ENCODE measurements at regions not wholly inside any gene's neighbourhood (a gene's known extent, or its start where the extent isn't known, plus 50 kb on each side); places are given as distances from the start of the nearest gene placed in this dataset.
"Not testable (repeated sequence)": the region's sequence is repeated elsewhere in the genome, so short reads cannot be mapped to it uniquely, and the experiment has no call there.

DNA sequence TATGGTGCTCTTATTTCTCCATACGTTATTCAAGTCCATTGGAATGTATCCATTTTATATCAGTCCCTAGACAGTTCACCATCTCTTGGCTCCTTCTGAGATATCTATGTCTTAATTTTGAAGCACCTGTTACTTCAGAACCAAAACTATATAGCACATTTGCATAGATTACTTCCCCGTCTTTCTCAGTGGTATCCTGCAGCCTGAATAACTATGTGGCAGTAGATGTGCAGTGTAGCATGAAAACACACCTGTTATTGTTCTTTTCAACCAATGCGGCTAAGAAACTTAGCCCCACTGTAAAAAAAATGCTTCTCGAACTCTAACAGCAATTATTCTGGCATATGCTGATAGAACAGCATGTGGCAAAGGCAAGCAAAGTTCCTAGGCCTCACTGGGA lies 1184.4 kb upstream of the ADGRB3 start:
- Mint-ChIP-seq H3K4me1 (ENCODE audit: unreplicated experiment) (no peaks in the 10 kb centered on the region), H3K36me3 (no peaks in the 10 kb centered on the region), H3K27ac (no peak overlapping the region), H3K9me3 (no peaks in the 10 kb centered on the region), H3K4me3 (no peak overlapping the region), H3K27me3 (no peaks in the 10 kb centered on the region)
- no peak for DNase-seq (ENCODE audit: extremely low spot score, unreplicated experiment)
- TF ChIP-seq, protein P1, sequence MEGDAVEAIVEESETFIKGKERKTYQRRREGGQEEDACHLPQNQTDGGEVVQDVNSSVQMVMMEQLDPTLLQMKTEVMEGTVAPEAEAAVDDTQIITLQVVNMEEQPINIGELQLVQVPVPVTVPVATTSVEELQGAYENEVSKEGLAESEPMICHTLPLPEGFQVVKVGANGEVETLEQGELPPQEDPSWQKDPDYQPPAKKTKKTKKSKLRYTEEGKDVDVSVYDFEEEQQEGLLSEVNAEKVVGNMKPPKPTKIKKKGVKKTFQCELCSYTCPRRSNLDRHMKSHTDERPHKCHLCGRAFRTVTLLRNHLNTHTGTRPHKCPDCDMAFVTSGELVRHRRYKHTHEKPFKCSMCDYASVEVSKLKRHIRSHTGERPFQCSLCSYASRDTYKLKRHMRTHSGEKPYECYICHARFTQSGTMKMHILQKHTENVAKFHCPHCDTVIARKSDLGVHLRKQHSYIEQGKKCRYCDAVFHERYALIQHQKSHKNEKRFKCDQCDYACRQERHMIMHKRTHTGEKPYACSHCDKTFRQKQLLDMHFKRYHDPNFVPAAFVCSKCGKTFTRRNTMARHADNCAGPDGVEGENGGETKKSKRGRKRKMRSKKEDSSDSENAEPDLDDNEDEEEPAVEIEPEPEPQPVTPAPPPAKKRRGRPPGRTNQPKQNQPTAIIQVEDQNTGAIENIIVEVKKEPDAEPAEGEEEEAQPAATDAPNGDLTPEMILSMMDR (conservative IDR thresholded peaks at IDR 0.05), result no peak

DNA sequence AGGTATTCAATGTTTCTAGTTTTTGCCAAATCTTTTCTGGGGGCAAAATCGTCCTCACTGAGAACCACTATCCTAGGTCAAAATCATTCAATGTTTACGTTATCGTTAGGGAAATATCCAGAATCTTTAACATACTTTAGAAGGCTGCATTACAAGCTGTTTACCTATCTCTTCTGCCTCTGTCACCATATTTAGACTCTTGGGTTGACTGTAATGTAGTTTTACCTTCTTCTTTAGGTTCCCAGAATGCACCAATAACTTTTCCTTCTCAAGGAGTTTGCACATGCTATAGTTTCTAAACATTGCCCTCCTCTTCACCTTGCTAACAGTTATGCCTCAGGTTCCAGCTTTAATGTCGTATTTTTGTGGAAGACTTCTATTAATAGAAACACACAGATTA lies 1185.5 kb upstream of the ADGRB3 start:
- H3K36me3 Mint-ChIP-seq, result no peaks in the 10 kb centered on the region
- H3K27me3 Mint-ChIP-seq, result no peaks in the 10 kb centered on the region
- no peak overlapping the region for H3K27ac Mint-ChIP-seq
- no peaks in the 10 kb centered on the region for H3K9me3 Mint-ChIP-seq
- TF ChIP-seq, protein P1 (conservative IDR thresholded peaks at IDR 0.05), result no peak
- no peaks in the 10 kb centered on the region for H3K4me1 Mint-ChIP-seq (ENCODE audit: unreplicated experiment)
- DNase-seq (ENCODE audit: extremely low spot score, unreplicated experiment), result no peak
- no peak overlapping the region for H3K4me3 Mint-ChIP-seq

DNA sequence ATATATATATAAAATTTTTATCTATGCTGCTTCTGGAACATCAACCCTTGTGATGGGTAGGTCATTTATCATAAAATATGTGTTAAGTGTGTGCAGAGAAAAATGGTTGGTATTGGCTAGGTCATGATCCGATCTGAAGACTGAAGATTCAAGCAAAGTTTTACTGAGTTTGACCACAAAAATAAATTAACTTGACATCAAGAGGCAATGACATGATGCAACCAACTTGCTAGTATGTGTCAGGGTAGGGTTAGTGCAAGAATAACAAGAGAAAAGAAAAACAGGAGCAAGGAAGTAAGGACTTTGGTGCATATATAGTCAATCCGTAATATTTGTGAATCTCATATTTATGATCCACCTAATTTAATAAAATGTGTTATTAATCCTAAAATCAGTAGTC lies 1202.0 kb upstream of the ADGRB3 start:
- H3K27ac Mint-ChIP-seq, result no peak overlapping the region
- H3K9me3 Mint-ChIP-seq, result no peaks in the 10 kb centered on the region
- H3K36me3 Mint-ChIP-seq, result no peaks in the 10 kb centered on the region
- no peaks in the 10 kb centered on the region for H3K4me1 Mint-ChIP-seq (ENCODE audit: unreplicated experiment)
- TF ChIP-seq, protein P1 (conservative IDR thresholded peaks at IDR 0.05), result no peak
- no peaks in the 10 kb centered on the region for H3K27me3 Mint-ChIP-seq
- H3K4me3 Mint-ChIP-seq, result no peak overlapping the region
- no peak for DNase-seq (ENCODE audit: extremely low spot score, unreplicated experiment)

DNA sequence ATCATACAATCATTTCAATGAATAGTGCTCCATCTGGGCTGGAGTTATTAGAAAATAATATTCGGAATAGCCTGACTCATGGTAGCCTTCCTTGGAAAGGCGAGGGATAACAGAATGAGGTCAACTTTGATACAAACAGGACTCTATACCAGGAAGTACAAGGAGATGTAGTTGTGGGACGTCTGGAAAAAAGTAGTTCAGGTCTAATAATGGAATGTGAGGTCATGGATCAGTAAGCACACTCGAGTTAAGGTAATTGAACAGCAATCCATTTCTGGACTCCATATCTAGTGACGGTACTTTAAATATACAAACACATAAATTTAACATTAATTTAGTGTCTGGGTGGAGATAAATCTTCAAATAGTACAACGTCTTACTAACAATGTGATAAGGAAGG lies 1204.0 kb upstream of the ADGRB3 start:
- H3K9me3 Mint-ChIP-seq, result no peaks in the 10 kb centered on the region
- TF ChIP-seq, protein P1 (conservative IDR thresholded peaks at IDR 0.05), result no peak
- H3K27ac Mint-ChIP-seq, result no peak overlapping the region
- H3K27me3 Mint-ChIP-seq, result no peaks in the 10 kb centered on the region
- H3K36me3 Mint-ChIP-seq, result no peaks in the 10 kb centered on the region
- DNase-seq (ENCODE audit: extremely low spot score, unreplicated experiment), result no peak
- no peaks in the 10 kb centered on the region for H3K4me1 Mint-ChIP-seq (ENCODE audit: unreplicated experiment)
- H3K4me3 Mint-ChIP-seq, result no peak overlapping the region

DNA sequence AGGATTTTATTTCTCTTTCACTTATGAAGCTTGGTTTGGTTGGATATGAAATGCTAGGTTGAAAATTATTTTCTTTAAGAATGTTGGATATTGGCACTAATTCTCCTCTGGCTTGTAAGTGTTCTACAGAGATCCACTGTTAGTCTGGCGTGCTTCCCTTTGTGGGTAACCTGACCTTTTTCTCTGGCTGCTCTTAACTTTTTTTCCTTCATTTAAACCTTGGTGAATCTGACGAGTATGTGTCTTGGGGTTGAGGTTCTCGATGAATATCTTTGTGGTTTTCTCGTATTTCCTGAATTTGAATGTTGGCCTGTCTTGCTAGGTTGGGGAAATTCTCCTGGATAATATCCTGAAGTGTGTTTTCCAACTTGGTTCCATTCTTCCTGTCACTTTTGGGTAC lies 1208.4 kb upstream of the ADGRB3 start:
- not testable (repeated sequence) for H3K4me1 Mint-ChIP-seq (ENCODE audit: unreplicated experiment); H3K4me3 Mint-ChIP-seq; H3K36me3 Mint-ChIP-seq; DNase-seq (ENCODE audit: extremely low spot score, unreplicated experiment); H3K9me3 Mint-ChIP-seq; H3K27ac Mint-ChIP-seq; H3K27me3 Mint-ChIP-seq

DNA sequence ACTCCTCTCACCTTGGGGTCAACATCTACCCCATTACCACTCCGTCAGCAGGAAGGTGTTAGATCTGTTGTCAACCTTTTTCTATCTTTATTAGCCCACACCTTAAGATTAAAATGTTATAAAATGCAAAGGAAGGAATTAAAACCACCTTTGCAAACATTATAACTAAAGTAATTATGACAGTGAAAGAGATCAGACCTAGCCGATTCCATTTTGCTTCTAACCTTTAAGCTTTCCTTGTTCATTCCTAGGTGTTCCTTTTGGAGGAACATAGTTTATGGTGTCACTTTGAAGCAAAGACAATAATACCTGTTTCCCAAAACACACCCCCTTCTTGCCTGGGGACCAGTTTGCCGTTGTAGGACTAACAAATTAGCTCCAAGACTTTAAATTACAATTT lies 1223.0 kb upstream of the ADGRB3 start:
- TF ChIP-seq, protein P1 (conservative IDR thresholded peaks at IDR 0.05), result no peak
- no peak overlapping the region for H3K4me3 Mint-ChIP-seq
- H3K4me1 Mint-ChIP-seq (ENCODE audit: unreplicated experiment), result no peaks in the 10 kb centered on the region
- no peaks in the 10 kb centered on the region for H3K27me3 Mint-ChIP-seq
- no peak for DNase-seq (ENCODE audit: extremely low spot score, unreplicated experiment)
- no peaks in the 10 kb centered on the region for H3K9me3 Mint-ChIP-seq
- H3K36me3 Mint-ChIP-seq, result no peaks in the 10 kb centered on the region
- no peak overlapping the region for H3K27ac Mint-ChIP-seq
